DND-41 (cell line): ENCODE measurements at regions not wholly inside any gene's neighbourhood (a gene's known extent, or its start where the extent isn't known, plus 50 kb on each side); places are given as distances from the start of the nearest gene placed in this dataset.

Experiments
- CTCF ChIP-seq: IDR thresholded peaks from 2 replicates; pipeline ENCODE4 v1.5.1; 2012; ENCODE audit warnings: borderline replicate concordance, low read length, moderate library complexity, mild to moderate bottlenecking; ENCODE audit not compliant: poor library complexity, severe bottlenecking; ENCODE audit errors: extremely low read depth
- EZH2 ChIP-seq: IDR thresholded peaks from 3 replicates; pipeline ENCODE4 v1.6.1; 2012; ENCODE audit warnings: borderline replicate concordance, low read depth, mild to moderate bottlenecking, moderate library complexity, low read length, inconsistent platforms; ENCODE audit not compliant: severe bottlenecking

- TF ChIP-seq EZH2 (no peak), CTCF (no peak)
Measured at GRCh38 chr3:45311327-45311726, 77.0 kb upstream of the LARS2 start.
